Thyroid gland (tissue), 4 donors: ENCODE measurements at regions not wholly inside any gene's neighbourhood (a gene's known extent, or its start where the extent isn't known, plus 50 kb on each side); places are given as distances from the start of the nearest gene placed in this dataset.

Source experiments
- CTCF ChIP-seq, 6 experiments: fragments of 200-600 bp in 3 of 6; fragments of 450-650 bp in 3 of 6; sonication (generic) in 3 of 6; IDR thresholded peaks; one replicate each; pipeline ENCODE4 v1.5.1; 2016 to 2019; ENCODE audit warnings: antibody characterized with exemption in 6 of 6, mild to moderate bottlenecking in 2 of 6, inconsistent platforms in 1 of 6, moderate library complexity in 1 of 6
- POLR2A ChIP-seq, 2 donors: fragments of 450-650 bp; IDR thresholded peaks; one replicate each; pipeline ENCODE4 v1.6.1; 2017; ENCODE audit warnings: antibody characterized with exemption in 2 of 2, mild to moderate bottlenecking in 2 of 2, moderate library complexity in 1 of 2

- TF ChIP-seq CTCF (IDR thresholded peaks at IDR 0.05) (no peak), POLR2A (IDR thresholded peaks at IDR 0.05) (no peak)
These were observed 406.1 kb upstream of the CHD1 start for GRCh38 chr5:99334936-99335335.
